WERI-Rb-1 (cell line): ENCODE measurements at regions not wholly inside any gene's neighbourhood (a gene's known extent, or its start where the extent isn't known, plus 50 kb on each side); places are given as distances from the start of the nearest gene placed in this dataset.

ENCODE experiments used
- DNase-seq: peaks from one replicate; pipeline ENCODE4 v3.0.0-alpha.2; 2020
- H3K27ac ChIP-seq: fragments of 250-450 bp; sonication (Bioruptor Pico); 2 replicates; pipeline ENCODE4 v1.5.1; 2020; ENCODE audit warnings: mild to moderate bottlenecking, moderate library complexity
- H3K27me3 ChIP-seq: fragments of 250-450 bp; sonication (Bioruptor Pico); 2 replicates; pipeline ENCODE4 v1.5.1; 2021; ENCODE audit warnings: mild to moderate bottlenecking, low read depth, moderate library complexity; ENCODE audit not compliant: insufficient read depth, severe bottlenecking
- H3K36me3 ChIP-seq: fragments of 250-450 bp; sonication (Bioruptor Pico); 2 replicates; pipeline ENCODE4 v1.5.1; 2020; ENCODE audit warnings: mild to moderate bottlenecking, moderate library complexity
- H3K4me3 ChIP-seq: 2 replicates; pipeline ENCODE4 v1.5.1; 2011; ENCODE audit warnings: low read depth, mild to moderate bottlenecking, control low read depth, low read length
- H3K9me3 ChIP-seq: fragments of 250-450 bp; sonication (Bioruptor Pico); 2 replicates; pipeline ENCODE4 v1.5.1; 2021; ENCODE audit warnings: mild to moderate bottlenecking, moderate library complexity; ENCODE audit not compliant: severe bottlenecking
- CTCF ChIP-seq: IDR thresholded peaks from 2 replicates; pipeline ENCODE4 v1.5.1; 2011; ENCODE audit warnings: low read depth, mild to moderate bottlenecking, control low read depth, inconsistent platforms, low read length

DNA sequence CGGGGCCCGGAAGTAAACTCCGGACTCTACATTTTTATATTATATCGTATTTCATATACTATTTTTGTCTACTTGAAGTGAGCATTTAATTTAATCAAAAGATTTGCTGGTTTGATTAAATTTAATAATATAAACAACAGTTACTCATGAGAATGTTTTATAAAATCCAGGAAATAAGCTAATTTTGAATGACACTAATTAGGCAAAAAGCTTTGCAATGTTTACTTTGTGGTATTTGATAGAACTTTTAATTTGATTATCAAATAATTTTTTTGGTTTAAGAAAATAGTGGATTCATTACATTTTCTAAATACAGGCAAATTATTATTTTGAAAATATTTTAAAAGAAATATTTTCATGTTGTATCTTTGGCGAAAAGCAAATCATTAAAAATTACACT, 900.4 kb upstream of the CDH2 start:
- H3K4me3 ChIP-seq: no peak overlapping the region
- no peak for TF ChIP-seq CTCF
- no peaks in the 10 kb centered on the region for H3K27me3 ChIP-seq
- no peaks in the 10 kb centered on the region for H3K36me3 ChIP-seq
- no peak overlapping the region for H3K27ac ChIP-seq
- no peak for DNase-seq
- no peaks in the 10 kb centered on the region for H3K9me3 ChIP-seq

- no peak for DNase-seq
- no peaks in the 10 kb centered on the region for H3K27me3 ChIP-seq
These were observed 899.7 kb upstream of the CDH2 start for GRCh38 chr18:29076645-29077044.

GRCh38 chr18:29074147-29074546, 897.2 kb upstream of the CDH2 start:
- TF ChIP-seq CTCF: no peak
- Histone ChIP-seq H3K27ac (no peak overlapping the region), H3K9me3 (no peaks in the 10 kb centered on the region), H3K27me3 (no peaks in the 10 kb centered on the region), H3K4me3 (no peak overlapping the region), H3K36me3 (no peaks in the 10 kb centered on the region)
- DNase-seq: no peak

More at GRCh38 chr18:29076645-29077044, 899.7 kb upstream of the CDH2 start:
- no peak for TF ChIP-seq CTCF
- no peaks in the 10 kb centered on the region for H3K36me3 ChIP-seq
- no peak overlapping the region for H3K4me3 ChIP-seq
- no peaks in the 10 kb centered on the region for H3K9me3 ChIP-seq
- no peak overlapping the region for H3K27ac ChIP-seq

DNA sequence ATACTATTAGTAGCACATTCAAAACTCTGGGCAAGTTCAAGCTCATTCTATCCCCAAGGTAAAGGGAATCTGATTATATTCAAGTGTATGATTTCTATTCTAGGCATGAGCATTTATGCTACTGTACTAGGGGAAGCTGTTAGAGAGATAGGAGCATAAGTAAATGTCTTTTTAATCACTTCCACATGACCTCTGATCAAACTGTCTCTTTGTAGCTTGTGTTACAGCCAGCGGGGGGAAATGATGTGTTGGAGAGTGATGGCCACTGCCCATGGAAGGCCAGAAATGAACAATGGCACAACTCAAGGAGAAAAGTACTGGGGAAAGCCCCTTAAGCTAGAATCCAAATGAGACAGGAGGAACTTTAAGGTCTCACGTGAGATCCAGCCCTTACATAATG, 894.9 kb upstream of the CDH2 start:
- DNase-seq: no peak
- no peaks in the 10 kb centered on the region for H3K27me3 ChIP-seq
- no peak overlapping the region for H3K27ac ChIP-seq
- no peak for TF ChIP-seq CTCF
- H3K36me3 ChIP-seq: no peaks in the 10 kb centered on the region
- H3K9me3 ChIP-seq: no peaks in the 10 kb centered on the region
- no peak overlapping the region for H3K4me3 ChIP-seq

DNA sequence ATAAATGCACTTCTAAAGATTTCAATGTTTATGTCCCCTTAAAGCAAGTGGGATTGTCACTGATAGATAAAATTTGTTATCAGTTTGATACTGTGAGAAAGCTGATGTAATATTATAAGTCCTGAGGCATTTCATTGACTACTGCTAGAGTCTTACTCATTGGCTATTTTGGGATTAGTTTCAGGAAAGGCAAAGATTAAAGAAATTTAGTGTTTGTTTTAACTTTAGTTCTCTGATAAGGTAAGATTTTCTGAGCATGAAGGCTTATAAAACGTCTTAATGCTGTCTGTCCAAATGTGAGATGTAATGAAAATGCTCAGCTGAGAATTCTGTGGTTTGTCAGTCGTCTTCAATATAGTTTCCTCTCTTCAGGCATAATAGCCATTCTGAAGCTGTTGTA, 886.4 kb upstream of the CDH2 start:
- Histone ChIP-seq H3K27ac (no peak overlapping the region), H3K4me3 (no peak overlapping the region), H3K36me3 (no peaks in the 10 kb centered on the region), H3K9me3 (no peaks in the 10 kb centered on the region), H3K27me3 (no peaks in the 10 kb centered on the region)
- TF ChIP-seq CTCF: no peak
- no peak for DNase-seq

GRCh38 chr18:29062921-29063320, 886.0 kb upstream of the CDH2 start:
- no peak for TF ChIP-seq CTCF
- no peaks in the 10 kb centered on the region for H3K9me3 ChIP-seq
- DNase-seq: no peak
- no peaks in the 10 kb centered on the region for H3K27me3 ChIP-seq
- no peaks in the 10 kb centered on the region for H3K36me3 ChIP-seq
- no peak overlapping the region for H3K27ac ChIP-seq
- no peak overlapping the region for H3K4me3 ChIP-seq
